Trophoblast cell (in vitro differentiated cells and primary cell): ENCODE measurements at regions not wholly inside any gene's neighbourhood (a gene's known extent, or its start where the extent isn't known, plus 50 kb on each side); places are given as distances from the start of the nearest gene placed in this dataset.

ENCODE experiments used
- DNase-seq, 2 donors: peaks; one replicate each; pipeline ENCODE4 v3.0.0-alpha.2; 2016
- H2AFZ ChIP-seq: 2 replicates; pipeline ENCODE4 v1.6.1; 2013; ENCODE audit warnings: low read length, moderate library complexity, mild to moderate bottlenecking; ENCODE audit not compliant: insufficient read depth, poor library complexity
- H2AK5ac ChIP-seq: 2 replicates; pipeline ENCODE4 v1.6.1; 2013; ENCODE audit warnings: mild to moderate bottlenecking, low read length
- H2BK120ac ChIP-seq: 2 replicates; pipeline ENCODE4 v1.6.1; 2013; ENCODE audit warnings: low read length, mild to moderate bottlenecking, moderate library complexity; ENCODE audit not compliant: insufficient read depth, poor library complexity
- H2BK12ac ChIP-seq: 2 replicates; pipeline ENCODE4 v1.6.1; 2013; ENCODE audit warnings: mild to moderate bottlenecking, low read length, moderate library complexity
- H2BK5ac ChIP-seq: 2 replicates; pipeline ENCODE4 v1.6.1; 2013; ENCODE audit warnings: low read length, low read depth, moderate library complexity, mild to moderate bottlenecking; ENCODE audit not compliant: poor library complexity
- H3K14ac ChIP-seq: 2 replicates; pipeline ENCODE4 v1.6.1; 2013; ENCODE audit warnings: mild to moderate bottlenecking, low read length
- H3K18ac ChIP-seq: 2 replicates; pipeline ENCODE4 v1.6.1; 2013; ENCODE audit warnings: mild to moderate bottlenecking, low read length
- H3K23ac ChIP-seq: 2 replicates; pipeline ENCODE4 v1.6.1; 2013; ENCODE audit warnings: low read length
- H3K27ac ChIP-seq: 2 replicates; pipeline ENCODE4 v1.5.1; 2013; ENCODE audit warnings: low read depth, mild to moderate bottlenecking, inconsistent platforms, low read length, moderate library complexity
- H3K27me3 ChIP-seq: 2 replicates; pipeline ENCODE4 v1.6.1; 2013; ENCODE audit warnings: inconsistent platforms, mild to moderate bottlenecking, low read length, moderate library complexity; ENCODE audit not compliant: insufficient read depth
- H3K36me3 ChIP-seq, 2 experiments: 1 replicate in 1 of 2; 2 replicates in 1 of 2; pipeline ENCODE4 v1.6.1; 2013; ENCODE audit warnings: low read length in 2 of 2, mild to moderate bottlenecking in 2 of 2, moderate library complexity in 1 of 2; ENCODE audit not compliant: insufficient read depth in 2 of 2, control insufficient read depth in 1 of 2
- H3K4ac ChIP-seq: 2 replicates; pipeline ENCODE4 v1.6.1; 2013; ENCODE audit warnings: low read depth, mild to moderate bottlenecking, low read length, moderate library complexity
- H3K4me1 ChIP-seq, 2 experiments: 1 replicate in 1 of 2; 2 replicates in 1 of 2; pipeline ENCODE4 v1.6.1; 2013; ENCODE audit warnings: low read length in 2 of 2, mild to moderate bottlenecking in 2 of 2, moderate library complexity in 1 of 2; ENCODE audit not compliant: insufficient read depth in 2 of 2, control insufficient read depth in 1 of 2
- H3K4me2 ChIP-seq: 2 replicates; pipeline ENCODE4 v1.6.1; 2013; ENCODE audit warnings: inconsistent platforms, mild to moderate bottlenecking, low read length, moderate library complexity
- H3K4me3 ChIP-seq: 2 replicates; pipeline ENCODE4 v1.5.1; 2013; ENCODE audit warnings: mild to moderate bottlenecking, low read depth, low read length, inconsistent platforms
- H3K79me1 ChIP-seq: one replicate; pipeline ENCODE4 v1.6.1; 2013; ENCODE audit warnings: low read length
- H3K79me2 ChIP-seq: 2 replicates; pipeline ENCODE4 v1.6.1; 2013; ENCODE audit warnings: low read length, mild to moderate bottlenecking; ENCODE audit not compliant: control insufficient read depth, insufficient read depth, poor library complexity
- H3K9ac ChIP-seq: 2 replicates; pipeline ENCODE4 v1.6.1; 2013; ENCODE audit warnings: mild to moderate bottlenecking, low read length
- H3K9me3 ChIP-seq: 2 replicates; pipeline ENCODE4 v1.6.1; 2013; ENCODE audit warnings: low read depth, mild to moderate bottlenecking, control low read depth, inconsistent platforms, low read length; ENCODE audit not compliant: insufficient read depth
- H4K12ac ChIP-seq: 2 replicates; pipeline ENCODE4 v1.6.1; 2013; ENCODE audit warnings: low read depth, mild to moderate bottlenecking, low read length, moderate library complexity
- H4K8ac ChIP-seq: 2 replicates; pipeline ENCODE4 v1.6.1; 2013; ENCODE audit warnings: low read depth, mild to moderate bottlenecking, low read length, moderate library complexity
- H4K91ac ChIP-seq: one replicate; pipeline ENCODE4 v1.6.1; 2013; ENCODE audit warnings: low read depth, mild to moderate bottlenecking, low read length, moderate library complexity
- WGBS: extraction: QIAGEN DNeasy Blood & Tissue Kit; methylation state at CpG from one replicate; pipeline ENCODE4 v1.1.7; 2013; ENCODE audit warnings: missing lambda C conversion rate; ENCODE audit not compliant: insufficient read length, insufficient coverage; ENCODE audit errors: extremely low coverage; 5-methylcytosine and 5-hydroxymethylcytosine counted together

DNA sequence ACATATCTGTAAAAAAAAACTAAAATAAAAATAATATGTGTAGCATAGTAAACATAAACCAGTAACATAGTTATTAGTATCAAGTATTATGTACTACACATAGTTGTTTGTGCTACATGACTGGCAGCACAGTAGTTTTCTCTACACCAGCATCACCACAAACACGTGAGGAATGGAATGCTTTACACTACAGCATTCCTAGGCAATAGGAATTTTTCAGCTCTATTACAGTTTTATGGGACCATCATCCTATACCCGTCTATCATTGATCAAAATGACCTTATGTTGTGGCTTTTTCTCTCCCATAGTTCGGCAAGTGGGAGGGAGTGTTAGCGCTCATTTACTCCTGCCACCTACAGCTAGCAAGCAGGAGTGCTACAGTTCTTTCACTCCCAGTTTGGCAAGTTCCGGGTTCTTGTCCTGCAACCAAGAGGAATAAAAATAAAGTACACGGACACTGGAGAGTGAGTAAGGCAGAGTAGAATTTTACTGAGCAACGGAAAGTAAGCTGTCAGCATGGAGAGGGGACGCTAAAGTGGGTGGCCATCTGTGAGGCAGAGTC, 196.8 kb upstream of the HSF2 start:
- Histone ChIP-seq H3K4me2 (no peak overlapping the region), H3K4ac (no peak overlapping the region), H3K9me3 (no peaks in the 10 kb centered on the region), H2AK5ac (no peak overlapping the region), H4K12ac (no peak overlapping the region), H2BK12ac (no peak overlapping the region), H4K8ac (no peak overlapping the region), H3K23ac (no peak overlapping the region), H3K9ac (no peak overlapping the region), H4K91ac (no peak overlapping the region), H3K27ac (no peak overlapping the region), H3K27me3 (no peaks in the 10 kb centered on the region), H3K14ac (no peak overlapping the region), H2BK120ac (no peak overlapping the region), H2AFZ (no peak overlapping the region), H3K4me1 (no peaks in the 10 kb centered on the region), H3K18ac (no peak overlapping the region), H3K4me3 (no peak overlapping the region), H3K79me1 (no peaks in the 10 kb centered on the region), H2BK5ac (no peak overlapping the region), H3K36me3 (no peaks in the 10 kb centered on the region), H3K79me2 (no peaks in the 10 kb centered on the region)
- DNase-seq: peak; percentile 27 to 77
- no CpG with 5 or more reads among the region's 8 CpGs for WGBS

DNA sequence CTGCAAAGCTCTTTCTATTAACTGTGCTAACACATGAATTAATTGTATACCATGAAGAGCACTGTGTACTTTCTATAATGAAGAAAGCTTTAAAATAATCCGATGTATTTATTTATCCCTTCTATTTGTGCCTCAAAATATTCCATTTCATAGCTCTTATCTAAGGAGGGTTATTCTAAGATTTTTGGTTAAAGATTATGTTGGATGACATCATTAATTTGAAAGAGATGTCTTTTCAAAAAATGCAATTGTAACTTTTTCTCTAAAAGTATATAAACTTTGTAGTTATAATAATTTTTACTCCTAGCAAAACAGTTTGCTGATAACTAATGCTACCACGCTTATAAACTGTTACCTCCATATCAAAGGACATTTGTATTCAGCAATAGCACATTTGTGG, 192.4 kb upstream of the HSF2 start:
- no CpG with 5 or more reads among the region's 2 CpGs for WGBS
- no peaks in the 10 kb centered on the region for H3K79me2 ChIP-seq
- H2AFZ ChIP-seq: no peak overlapping the region
- no peak overlapping the region for H3K4me3 ChIP-seq
- no peak overlapping the region for H2BK120ac ChIP-seq
- no peak overlapping the region for H3K4ac ChIP-seq
- no peak overlapping the region for H3K27ac ChIP-seq
- no peak overlapping the region for H3K14ac ChIP-seq
- H2BK5ac ChIP-seq: no peak overlapping the region
- DNase-seq: no peak
- no peak overlapping the region for H2BK12ac ChIP-seq
- no peaks in the 10 kb centered on the region for H3K36me3 ChIP-seq
- no peak overlapping the region for H2AK5ac ChIP-seq
- no peak overlapping the region for H4K12ac ChIP-seq
- H4K91ac ChIP-seq: no peak overlapping the region
- no peak overlapping the region for H3K9ac ChIP-seq
- no peak overlapping the region for H3K4me2 ChIP-seq
- H3K79me1 ChIP-seq: no peaks in the 10 kb centered on the region
- no peak overlapping the region for H3K23ac ChIP-seq
- no peaks in the 10 kb centered on the region for H3K9me3 ChIP-seq
- no peaks in the 10 kb centered on the region for H3K4me1 ChIP-seq
- H3K27me3 ChIP-seq: no peaks in the 10 kb centered on the region
- H4K8ac ChIP-seq: no peak overlapping the region
- no peak overlapping the region for H3K18ac ChIP-seq

DNA sequence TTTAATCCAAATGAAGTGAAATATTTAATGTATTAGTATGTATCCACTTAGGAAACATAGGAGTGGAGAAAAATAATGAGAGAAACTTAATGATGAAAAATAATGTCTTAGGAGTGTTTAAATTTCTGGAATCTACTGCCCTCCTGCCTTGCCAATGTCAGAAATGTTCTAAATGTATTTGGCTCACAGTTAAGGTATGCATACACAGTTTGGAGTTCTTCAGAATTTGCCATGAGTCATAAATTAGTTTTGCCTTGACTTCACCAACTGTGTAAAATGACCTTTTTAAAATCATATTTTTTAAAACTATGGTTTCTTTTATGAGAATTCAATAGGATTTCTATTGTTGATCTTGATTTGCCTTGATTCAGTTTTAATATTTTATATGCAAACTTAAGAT, 191.7 kb upstream of the HSF2 start:
- H3K4me3 ChIP-seq: no peak overlapping the region
- no peaks in the 10 kb centered on the region for H3K79me2 ChIP-seq
- H4K91ac ChIP-seq: no peak overlapping the region
- H3K23ac ChIP-seq: no peak overlapping the region
- H3K4me1 ChIP-seq: no peaks in the 10 kb centered on the region
- no peak overlapping the region for H2AFZ ChIP-seq
- no peak overlapping the region for H3K4ac ChIP-seq
- no peak overlapping the region for H3K9ac ChIP-seq
- peak in 1 of 2 donors; percentile 43 for DNase-seq
- H4K12ac ChIP-seq: no peak overlapping the region
- no peak overlapping the region for H3K18ac ChIP-seq
- no peaks in the 10 kb centered on the region for H3K36me3 ChIP-seq
- H2BK5ac ChIP-seq: no peak overlapping the region
- H3K27ac ChIP-seq: no peak overlapping the region
- no peak overlapping the region for H2BK12ac ChIP-seq
- no peaks in the 10 kb centered on the region for H3K9me3 ChIP-seq
- no peak overlapping the region for H3K4me2 ChIP-seq
- H3K14ac ChIP-seq: no peak overlapping the region
- H3K79me1 ChIP-seq: no peaks in the 10 kb centered on the region
- no peak overlapping the region for H2AK5ac ChIP-seq
- H4K8ac ChIP-seq: no peak overlapping the region
- H3K27me3 ChIP-seq: no peaks in the 10 kb centered on the region
- H2BK120ac ChIP-seq: no peak overlapping the region

DNA sequence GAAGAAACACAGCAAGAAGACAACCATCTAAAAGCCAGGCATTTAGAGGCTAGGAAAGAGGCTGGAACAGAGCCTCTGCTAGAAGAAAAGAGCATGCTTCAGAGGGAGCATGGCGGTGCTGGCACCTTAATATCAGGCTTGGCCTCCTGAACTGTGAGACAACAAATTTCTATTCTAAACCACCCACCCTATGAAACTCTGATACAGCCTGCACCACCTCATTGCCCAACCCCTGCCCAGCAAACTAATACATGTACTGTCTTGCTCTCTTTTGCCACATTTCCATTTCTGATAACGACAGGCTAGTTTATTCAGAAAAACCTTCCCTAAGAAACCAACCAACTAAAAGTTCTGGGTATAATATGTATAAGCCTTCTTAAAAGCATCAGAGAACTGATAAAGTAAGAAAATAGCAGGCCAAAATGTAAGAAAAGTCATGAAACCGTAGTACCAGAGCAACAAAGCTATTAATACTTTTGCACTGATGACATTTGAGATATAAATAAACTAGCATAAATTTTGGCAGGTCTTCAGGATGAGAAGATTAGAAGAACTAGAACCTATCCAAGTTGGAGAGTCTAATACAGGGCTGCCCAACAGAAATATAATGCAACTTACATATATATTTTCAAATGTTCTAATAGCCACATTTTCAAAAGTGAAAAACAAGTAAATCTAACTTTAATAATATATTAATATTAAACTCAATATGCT, 184.7 kb upstream of the HSF2 start:
- Histone ChIP-seq H3K4me2 (no peak overlapping the region), H2AK5ac (no peak overlapping the region), H3K79me1 (no peaks in the 10 kb centered on the region), H3K4ac (no peak overlapping the region), H3K9me3 (no peaks in the 10 kb centered on the region), H2BK12ac (no peak overlapping the region), H2BK120ac (no peak overlapping the region), H4K8ac (no peak overlapping the region), H3K4me1 (no peaks in the 10 kb centered on the region), H4K91ac (no peak overlapping the region), H2BK5ac (no peak overlapping the region), H4K12ac (no peak overlapping the region), H3K23ac (no peak overlapping the region), H3K9ac (no peak overlapping the region), H3K36me3 (no peaks in the 10 kb centered on the region), H2AFZ (no peak overlapping the region), H3K14ac (no peak overlapping the region), H3K4me3 (no peak overlapping the region), H3K18ac (no peak overlapping the region), H3K27me3 (no peaks in the 10 kb centered on the region), H3K27ac (no peak overlapping the region), H3K79me2 (no peaks in the 10 kb centered on the region)
- WGBS: no CpG with 5 or more reads among the region's 3 CpGs
- DNase-seq: no peak
